AG09319 (cell line): ENCODE measurements at regions not wholly inside any gene's neighbourhood (a gene's known extent, or its start where the extent isn't known, plus 50 kb on each side); places are given as distances from the start of the nearest gene placed in this dataset.

Experiments used
- DNase-seq: peaks from one replicate; pipeline ENCODE4 v3.0.0-alpha.2; 2010; ENCODE audit warnings: low read depth; ENCODE audit errors: extremely low read depth
- TF ChIP-seq, protein P1 (sequence below): IDR thresholded peaks from 2 replicates; pipeline ENCODE4 v1.5.1; 2011; ENCODE audit warnings: low read depth, mild to moderate bottlenecking, inconsistent platforms, low read length, moderate library complexity

GRCh38 chr7:118586248-118586647, 361.7 kb downstream of the ANKRD7 start:
- TF ChIP-seq, protein P1, sequence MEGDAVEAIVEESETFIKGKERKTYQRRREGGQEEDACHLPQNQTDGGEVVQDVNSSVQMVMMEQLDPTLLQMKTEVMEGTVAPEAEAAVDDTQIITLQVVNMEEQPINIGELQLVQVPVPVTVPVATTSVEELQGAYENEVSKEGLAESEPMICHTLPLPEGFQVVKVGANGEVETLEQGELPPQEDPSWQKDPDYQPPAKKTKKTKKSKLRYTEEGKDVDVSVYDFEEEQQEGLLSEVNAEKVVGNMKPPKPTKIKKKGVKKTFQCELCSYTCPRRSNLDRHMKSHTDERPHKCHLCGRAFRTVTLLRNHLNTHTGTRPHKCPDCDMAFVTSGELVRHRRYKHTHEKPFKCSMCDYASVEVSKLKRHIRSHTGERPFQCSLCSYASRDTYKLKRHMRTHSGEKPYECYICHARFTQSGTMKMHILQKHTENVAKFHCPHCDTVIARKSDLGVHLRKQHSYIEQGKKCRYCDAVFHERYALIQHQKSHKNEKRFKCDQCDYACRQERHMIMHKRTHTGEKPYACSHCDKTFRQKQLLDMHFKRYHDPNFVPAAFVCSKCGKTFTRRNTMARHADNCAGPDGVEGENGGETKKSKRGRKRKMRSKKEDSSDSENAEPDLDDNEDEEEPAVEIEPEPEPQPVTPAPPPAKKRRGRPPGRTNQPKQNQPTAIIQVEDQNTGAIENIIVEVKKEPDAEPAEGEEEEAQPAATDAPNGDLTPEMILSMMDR = no peak
- DNase-seq = no peak

DNA sequence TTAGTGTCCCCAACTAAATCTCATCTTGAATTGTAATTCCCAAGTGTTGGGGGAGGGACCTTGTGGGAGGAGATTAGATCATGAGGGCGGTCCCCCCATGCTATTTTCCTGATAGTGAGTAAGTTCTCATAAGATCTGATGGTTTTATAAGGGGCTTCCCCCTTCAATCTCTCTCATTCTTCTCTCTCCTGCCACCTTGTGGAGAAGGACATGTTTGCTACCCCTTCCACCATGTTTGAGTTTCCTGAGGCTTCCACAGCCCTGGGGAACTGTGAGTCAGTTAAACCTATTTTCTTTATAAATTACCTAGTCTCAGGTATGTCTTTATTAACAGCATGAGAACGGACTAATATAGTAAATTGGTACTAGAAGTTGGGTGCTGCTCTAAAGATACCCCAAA, 365.6 kb downstream of the ANKRD7 start:
- TF ChIP-seq, protein P1 = no peak; the same call in 1 of the 2 replicates
- no peak for DNase-seq

DNA sequence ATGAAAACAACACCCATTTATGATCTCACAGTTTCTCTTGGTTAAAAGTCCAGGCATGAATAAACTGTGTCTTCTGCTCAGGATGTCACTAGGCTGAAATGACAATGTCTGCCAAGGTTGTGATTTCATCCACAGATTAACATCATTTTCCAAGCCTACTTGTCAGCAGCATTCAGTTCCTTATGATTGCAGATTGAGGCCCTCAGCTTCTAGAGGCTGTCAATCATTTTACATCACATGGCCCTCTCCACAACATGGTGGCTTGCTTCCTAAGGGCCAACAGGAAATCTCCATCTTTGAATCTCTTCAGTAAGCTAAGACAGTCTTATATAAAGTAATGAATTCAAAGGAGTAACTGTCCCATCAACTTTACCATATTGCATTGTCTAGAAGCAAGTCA, 377.6 kb downstream of the ANKRD7 start:
- DNase-seq = no peak
- TF ChIP-seq, protein P1 = no peak

- TF ChIP-seq, protein P1 = no peak
- DNase-seq = no peak
Measured at GRCh38 chr7:118606602-118607001, 382.1 kb downstream of the ANKRD7 start.

- no peak for DNase-seq
- TF ChIP-seq, protein P1 = no peak
Measured at GRCh38 chr7:118609207-118609606, 384.7 kb downstream of the ANKRD7 start.

DNA sequence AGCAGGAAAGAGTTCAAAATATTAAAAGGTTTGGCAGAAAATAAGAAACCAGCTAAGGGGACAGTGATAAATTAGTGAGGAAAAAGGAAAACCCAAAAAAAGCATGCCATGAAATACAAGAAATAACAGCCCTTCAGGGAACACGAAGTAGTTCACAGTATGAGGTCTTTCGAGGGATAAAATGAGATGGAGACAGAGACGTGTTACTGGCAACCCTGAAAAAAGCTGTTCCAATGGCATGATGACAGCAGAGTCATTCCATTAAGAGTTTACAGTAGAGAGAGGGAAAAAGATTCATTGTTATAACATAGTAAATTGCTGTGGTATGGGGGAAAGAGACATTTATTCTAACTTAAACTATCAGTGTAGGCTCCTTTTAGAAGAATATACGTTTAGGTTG, 391.2 kb downstream of the ANKRD7 start:
- TF ChIP-seq, protein P1 = no peak
- no peak for DNase-seq

- no peak for DNase-seq
- TF ChIP-seq, protein P1 = no peak
Measured at GRCh38 chr7:118621810-118622360, 397.4 kb downstream of the ANKRD7 start.
